H1 (cell line): ENCODE measurements at regions not wholly inside any gene's neighbourhood (a gene's known extent, or its start where the extent isn't known, plus 50 kb on each side); places are given as distances from the start of the nearest gene placed in this dataset.

ENCODE experiments used
- ATF3 ChIP-seq: IDR thresholded peaks from 2 replicates; pipeline ENCODE4 v1.6.1; 2011; ENCODE audit warnings: low read depth, mild to moderate bottlenecking, low read length; ENCODE audit not compliant: insufficient read depth
- BACH1 ChIP-seq: IDR thresholded peaks from 2 replicates; pipeline ENCODE4 v1.6.1; 2012; ENCODE audit warnings: low read length, improper control_type of control experiment
- BRCA1 ChIP-seq: IDR thresholded peaks from 2 replicates; pipeline ENCODE4 v1.6.1; 2012; ENCODE audit warnings: low read depth, low read length, improper control_type of control experiment
- CBX5 ChIP-seq: fragments of 300-800, 300-1000 bp; sonication (generic); IDR thresholded peaks from 2 replicates; pipeline ENCODE4 v1.7.1; 2016; ENCODE audit warnings: antibody characterized with exemption, low read length, low read depth
- E2F6 ChIP-seq: IDR thresholded peaks from 2 replicates; pipeline ENCODE4 v1.6.1; 2012; ENCODE audit warnings: inconsistent platforms
- EGR1 ChIP-seq: IDR thresholded peaks from 2 replicates; pipeline ENCODE4 v1.6.1; 2011; ENCODE audit warnings: low read depth, low read length, borderline replicate concordance
- FOSL1 ChIP-seq: IDR thresholded peaks from 2 replicates; pipeline ENCODE4 v1.6.1; 2011; ENCODE audit warnings: mild to moderate bottlenecking, low read depth, low read length, moderate library complexity; ENCODE audit not compliant: insufficient read depth
- GABPA ChIP-seq: IDR thresholded peaks from 2 replicates; pipeline ENCODE4 v1.6.1; 2011; ENCODE audit warnings: mild to moderate bottlenecking, low read length, moderate library complexity, borderline replicate concordance; ENCODE audit not compliant: insufficient read depth
- GTF2F1 ChIP-seq: IDR thresholded peaks from 2 replicates; pipeline ENCODE4 v1.6.1; 2012; ENCODE audit warnings: low read depth, low read length, improper control_type of control experiment, borderline replicate concordance
- HDAC2 ChIP-seq, 2 experiments: fragments of 300-600 bp in 1 of 2; sonication (generic) in 1 of 2; IDR thresholded peaks; 2 replicates each; pipeline ENCODE4 v1.6.1; 2011 to 2012; ENCODE audit warnings: low read depth in 2 of 2, low read length in 2 of 2, mild to moderate bottlenecking in 2 of 2, moderate library complexity in 2 of 2, borderline replicate concordance in 1 of 2, inconsistent platforms in 1 of 2
- KDM1A ChIP-seq: fragments of 200-600, 300-600 bp; sonication (generic); IDR thresholded peaks from 2 replicates; pipeline ENCODE4 v1.7.1; 2016; ENCODE audit warnings: mild to moderate bottlenecking, low read length, borderline replicate concordance
- KDM5A ChIP-seq: fragments of 200-600 bp; IDR thresholded peaks from 2 replicates; pipeline ENCODE4 v1.7.1; 2012; ENCODE audit warnings: mild to moderate bottlenecking, low read length, inconsistent platforms, mixed read lengths
- MAFK ChIP-seq: IDR thresholded peaks from 2 replicates; pipeline ENCODE4 v1.6.1; 2012; ENCODE audit warnings: low read depth, mild to moderate bottlenecking, improper control_type of control experiment, low read length
- POU5F1 ChIP-seq: IDR thresholded peaks from 2 replicates; pipeline ENCODE4 v1.6.1; 2011; ENCODE audit warnings: low read depth, mild to moderate bottlenecking, low read length, moderate library complexity
- RAD21 ChIP-seq, 2 experiments: IDR thresholded peaks in 1 of 2; conservative IDR thresholded peaks in 1 of 2; 2 replicates each; pipeline ENCODE4 v1.6.1; 2011; ENCODE audit warnings: low read depth in 2 of 2, low read length in 2 of 2, improper control_type of control experiment in 1 of 2, inconsistent platforms in 1 of 2, mild to moderate bottlenecking in 1 of 2, moderate library complexity in 1 of 2
- RFX5 ChIP-seq: IDR thresholded peaks from 2 replicates; pipeline ENCODE4 v1.6.1; 2011; ENCODE audit warnings: low read depth, low read length, improper control_type of control experiment, borderline replicate concordance
- SIN3A ChIP-seq, 2 experiments: IDR thresholded peaks in 1 of 2; conservative IDR thresholded peaks in 1 of 2; 2 replicates each; pipeline ENCODE4 v1.6.1; 2011 to 2012; ENCODE audit warnings: low read length in 2 of 2, improper control_type of control experiment in 1 of 2, low read depth in 1 of 2, mild to moderate bottlenecking in 1 of 2
- SIX5 ChIP-seq: IDR thresholded peaks from 2 replicates; pipeline ENCODE4 v1.6.1; 2011; ENCODE audit warnings: mild to moderate bottlenecking, low read depth, low read length
- SUZ12 ChIP-seq: fragments of 200-600 bp; sonication (generic); IDR thresholded peaks from 2 replicates; pipeline ENCODE4 v1.6.1; 2012; ENCODE audit warnings: mild to moderate bottlenecking, inconsistent platforms, low read length, moderate library complexity, mixed read lengths
- TBP ChIP-seq: IDR thresholded peaks from 2 replicates; pipeline ENCODE4 v1.6.1; 2011; ENCODE audit warnings: low read depth, low read length, improper control_type of control experiment
- TEAD4 ChIP-seq: IDR thresholded peaks from 2 replicates; pipeline ENCODE4 v1.6.1; 2012; ENCODE audit warnings: low read depth, low read length, inconsistent platforms, mixed read lengths
- TF ChIP-seq, protein P1 (sequence below): IDR thresholded peaks from 2 replicates; pipeline ENCODE4 v1.6.1; 2012; ENCODE audit warnings: low read length, inconsistent platforms

GRCh38 chr18:32550963-32551362, 80.3 kb upstream of the GAREM1 start (continued):
- TF ChIP-seq RFX5 (no peak), TBP (no peak), SIX5 (no peak), MAFK (no peak), HDAC2 (IDR thresholded peaks at IDR 0.05; ENCODE audit: borderline replicate concordance in 1 of 2, low read depth in 2 of 2, low read length in 2 of 2) (peak in 1 of 2 experiments; percentile 59; a peak in 1 of 4 replicates), KDM5A (no peak), E2F6 (no peak), GABPA (no peak), EGR1 (peak; percentile 52; the same call in 1 of the 2 replicates), KDM1A (no peak), POU5F1 (no peak), TEAD4 (no peak), ATF3 (no peak), CBX5 (no peak), GTF2F1 (no peak), FOSL1 (no peak), SIN3A (conservative IDR thresholded peaks at IDR 0.05 in 1 of 2, IDR thresholded peaks at IDR 0.05 in 1 of 2; ENCODE audit: low read depth in 1 of 2, low read length in 2 of 2) (peak; percentile 82 to 89; a peak in 3 of 4 replicates), SUZ12 (no peak), RAD21 (IDR thresholded peaks at IDR 0.05 in 1 of 2, conservative IDR thresholded peaks at IDR 0.05 in 1 of 2; ENCODE audit: low read depth in 2 of 2, low read length in 2 of 2) (0 out of 4 replicates have a peak, but pooled peaks of 1 of the 2 experiments have one; percentile 2), BRCA1 (no peak), BACH1 (no peak)
- TF ChIP-seq, protein P1, sequence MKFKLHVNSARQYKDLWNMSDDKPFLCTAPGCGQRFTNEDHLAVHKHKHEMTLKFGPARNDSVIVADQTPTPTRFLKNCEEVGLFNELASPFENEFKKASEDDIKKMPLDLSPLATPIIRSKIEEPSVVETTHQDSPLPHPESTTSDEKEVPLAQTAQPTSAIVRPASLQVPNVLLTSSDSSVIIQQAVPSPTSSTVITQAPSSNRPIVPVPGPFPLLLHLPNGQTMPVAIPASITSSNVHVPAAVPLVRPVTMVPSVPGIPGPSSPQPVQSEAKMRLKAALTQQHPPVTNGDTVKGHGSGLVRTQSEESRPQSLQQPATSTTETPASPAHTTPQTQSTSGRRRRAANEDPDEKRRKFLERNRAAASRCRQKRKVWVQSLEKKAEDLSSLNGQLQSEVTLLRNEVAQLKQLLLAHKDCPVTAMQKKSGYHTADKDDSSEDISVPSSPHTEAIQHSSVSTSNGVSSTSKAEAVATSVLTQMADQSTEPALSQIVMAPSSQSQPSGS: no peak
